HG03095 (cell line): ENCODE measurements at regions not wholly inside any gene's neighbourhood (a gene's known extent, or its start where the extent isn't known, plus 50 kb on each side); places are given as distances from the start of the nearest gene placed in this dataset.

Source experiments
- ATAC-seq: cut with Tn5 transposase; IDR thresholded peaks from one replicate; pipeline ENCODE4 v1.9.1; 2021; ENCODE audit warnings: moderate library complexity; ENCODE audit not compliant: unreplicated experiment

GRCh38 chr3:28799084-28799483 is 450.5 kb upstream of the AZI2 start:
- ATAC-seq: no peak

- no peak for ATAC-seq
Observed at GRCh38 chr3:28800203-28800602, 451.6 kb upstream of the AZI2 start.

GRCh38 chr3:28808068-28808467 is 459.4 kb upstream of the AZI2 start:
- ATAC-seq: no peak

- no peak for ATAC-seq
Observed at GRCh38 chr3:28816017-28816416, 464.9 kb upstream of the RBMS3 start.

GRCh38 chr3:28824316-28824715 is 456.6 kb upstream of the RBMS3 start:
- ATAC-seq: no peak

- no peak for ATAC-seq
Observed at GRCh38 chr3:28826840-28827239, 454.0 kb upstream of the RBMS3 start.

- no peak for ATAC-seq
Observed at GRCh38 chr3:28835249-28835648, 445.6 kb upstream of the RBMS3 start.

- ATAC-seq: no peak
Observed at GRCh38 chr3:28835751-28836150, 445.1 kb upstream of the RBMS3 start.

- no peak for ATAC-seq
Observed at GRCh38 chr3:28836199-28836598, 444.7 kb upstream of the RBMS3 start.

- peak; percentile 68 for ATAC-seq
Observed at GRCh38 chr3:28840976-28841376, 439.9 kb upstream of the RBMS3 start.

GRCh38 chr3:28841441-28841840 is 439.4 kb upstream of the RBMS3 start:
- peak; percentile 29 for ATAC-seq

GRCh38 chr3:28844298-28845005 is 436.4 kb upstream of the RBMS3 start:
- ATAC-seq: no peak

- ATAC-seq: no peak
Observed at GRCh38 chr3:28845006-28845324, 435.9 kb upstream of the RBMS3 start.

GRCh38 chr3:28846971-28847478 is 433.8 kb upstream of the RBMS3 start:
- no peak for ATAC-seq

GRCh38 chr3:28847736-28848135 is 433.1 kb upstream of the RBMS3 start:
- no peak for ATAC-seq

- no peak for ATAC-seq
Observed at GRCh38 chr3:28850186-28850585, 430.7 kb upstream of the RBMS3 start.

GRCh38 chr3:28853830-28854229 is 427.0 kb upstream of the RBMS3 start:
- no peak for ATAC-seq

- ATAC-seq: no peak
Observed at GRCh38 chr3:28856796-28857195, 424.1 kb upstream of the RBMS3 start.

GRCh38 chr3:28859897-28860296 is 421.0 kb upstream of the RBMS3 start:
- no peak for ATAC-seq

GRCh38 chr3:28860307-28860706 is 420.6 kb upstream of the RBMS3 start:
- no peak for ATAC-seq

- no peak for ATAC-seq
Observed at GRCh38 chr3:28863186-28863585, 417.7 kb upstream of the RBMS3 start.

- ATAC-seq: no peak
Observed at GRCh38 chr3:28867836-28868235, 413.0 kb upstream of the RBMS3 start.

GRCh38 chr3:28868897-28869296 is 412.0 kb upstream of the RBMS3 start:
- no peak for ATAC-seq
